Body of pancreas (tissue), 4 donors: ENCODE measurements at regions not wholly inside any gene's neighbourhood (a gene's known extent, or its start where the extent isn't known, plus 50 kb on each side); places are given as distances from the start of the nearest gene placed in this dataset.

Source experiments
- ATAC-seq: fragments of 150-250 bp; one replicate; pipeline ENCODE4 v1.9.1; 2016
- DNase-seq, 4 donors: peaks; one replicate each; pipeline ENCODE4 v3.0.0-alpha.2; 2019
- H3K27ac ChIP-seq, 4 donors: fragments of 200-600 bp; sonication (generic); 1 replicate in 3 of 4; 2 replicates in 1 of 4; pipeline versions ENCODE4 v1.5.1 to v1.6.1; 2016 to 2019; ENCODE audit warnings: mild to moderate bottlenecking in 1 of 4, mixed read lengths in 1 of 4, moderate library complexity in 1 of 4
- H3K27me3 ChIP-seq, 2 donors: fragments of 200-600 bp; sonication (generic); one replicate each; pipeline ENCODE4 v1.6.0; 2016; ENCODE audit warnings: mild to moderate bottlenecking in 1 of 2
- H3K36me3 ChIP-seq, 2 donors: fragments of 200-600 bp; sonication (generic); replicated peaks in 1 of 2; 2 replicates each; pipeline ENCODE4 v1.5.1; 2016; ENCODE audit warnings: low read depth in 2 of 2; ENCODE audit not compliant: insufficient read depth in 1 of 2
- H3K4me1 ChIP-seq: fragments of 200-600 bp; sonication (generic); one replicate; pipeline ENCODE4 v1.6.0; 2016
- H3K4me3 ChIP-seq, 2 donors: fragments of 200-600 bp; sonication (generic); 1 replicate in 1 of 2; 2 replicates in 1 of 2; pipeline ENCODE4 v1.5.1; 2016 to 2019
- H3K9me3 ChIP-seq, 3 donors: fragments of 200-600 bp; sonication (generic); 1 replicate in 2 of 3; 2 replicates in 1 of 3; pipeline ENCODE4 v1.5.1; 2016
- POLR2A ChIP-seq, 3 donors: fragments of 450-650 bp; IDR thresholded peaks; one replicate each; pipeline ENCODE4 v1.6.1; 2016; ENCODE audit warnings: antibody characterized with exemption in 3 of 3, mild to moderate bottlenecking in 2 of 3
- WGBS, 2 donors: methylation state at CpG; one replicate each; pipeline ENCODE4 v1.1.5; 2017; 5-methylcytosine and 5-hydroxymethylcytosine counted together
- intact Hi-C: fragments of 100-400 bp; cut with DNase I; formaldehyde crosslinking; loops from one replicate; pipeline ENCODE4 v1.15.1; 2023
- TF ChIP-seq, protein P1 (sequence below), 7 experiments: fragments of 450-650 bp in 4 of 7; fragments of 200-600 bp in 3 of 7; sonication (generic) in 3 of 7; IDR thresholded peaks; one replicate each; pipeline ENCODE4 v1.5.1; 2016 to 2019; ENCODE audit warnings: antibody characterized with exemption in 7 of 7

- no peaks in the 10 kb centered on the region for H3K36me3 ChIP-seq
- TF ChIP-seq, protein P1, sequence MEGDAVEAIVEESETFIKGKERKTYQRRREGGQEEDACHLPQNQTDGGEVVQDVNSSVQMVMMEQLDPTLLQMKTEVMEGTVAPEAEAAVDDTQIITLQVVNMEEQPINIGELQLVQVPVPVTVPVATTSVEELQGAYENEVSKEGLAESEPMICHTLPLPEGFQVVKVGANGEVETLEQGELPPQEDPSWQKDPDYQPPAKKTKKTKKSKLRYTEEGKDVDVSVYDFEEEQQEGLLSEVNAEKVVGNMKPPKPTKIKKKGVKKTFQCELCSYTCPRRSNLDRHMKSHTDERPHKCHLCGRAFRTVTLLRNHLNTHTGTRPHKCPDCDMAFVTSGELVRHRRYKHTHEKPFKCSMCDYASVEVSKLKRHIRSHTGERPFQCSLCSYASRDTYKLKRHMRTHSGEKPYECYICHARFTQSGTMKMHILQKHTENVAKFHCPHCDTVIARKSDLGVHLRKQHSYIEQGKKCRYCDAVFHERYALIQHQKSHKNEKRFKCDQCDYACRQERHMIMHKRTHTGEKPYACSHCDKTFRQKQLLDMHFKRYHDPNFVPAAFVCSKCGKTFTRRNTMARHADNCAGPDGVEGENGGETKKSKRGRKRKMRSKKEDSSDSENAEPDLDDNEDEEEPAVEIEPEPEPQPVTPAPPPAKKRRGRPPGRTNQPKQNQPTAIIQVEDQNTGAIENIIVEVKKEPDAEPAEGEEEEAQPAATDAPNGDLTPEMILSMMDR (IDR thresholded peaks at IDR 0.05), result no peak
- no peak for TF ChIP-seq POLR2A (IDR thresholded peaks at IDR 0.05)
- ATAC-seq (no peak), DNase-seq (no peak)
- intact Hi-C loops, result no loop called here
- no peaks in the 10 kb centered on the region for H3K9me3 ChIP-seq
- H3K4me3 ChIP-seq, result no peak overlapping the region
- WGBS, 2 donors, result 40 to 46% methylated on average over 4 of the region's 4 CpGs
- H3K27ac ChIP-seq, result no peak overlapping the region
- H3K4me1 ChIP-seq, result no peaks in the 10 kb centered on the region
- no peaks in the 10 kb centered on the region for H3K27me3 ChIP-seq
Measured at GRCh38 chr7:85457911-85458310, 271.1 kb upstream of the SEMA3D start.

DNA sequence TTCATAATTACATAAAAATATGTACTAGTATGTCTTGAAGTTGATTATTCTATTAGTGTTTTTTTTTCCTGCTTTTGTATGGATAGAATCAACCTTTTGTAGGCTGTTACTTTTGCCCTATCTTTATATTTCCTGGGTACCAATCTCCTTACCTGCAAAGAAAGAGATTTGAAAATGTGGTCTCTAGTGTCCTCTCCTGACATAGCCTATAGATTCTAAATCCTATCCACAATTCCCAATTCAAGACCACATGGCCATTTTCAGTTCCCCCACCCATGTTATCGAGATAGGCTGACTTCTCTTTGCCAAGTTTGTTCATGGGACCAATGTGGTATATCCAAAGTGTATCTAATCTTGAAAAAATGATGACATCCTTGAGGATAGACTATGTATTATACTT is 269.4 kb upstream of the SEMA3D start:
- DNase-seq (no peak), ATAC-seq (no peak)
- intact Hi-C loops, result no loop called here
- H3K4me3 ChIP-seq, result no peak overlapping the region
- H3K27ac ChIP-seq, result no peak overlapping the region
- no peaks in the 10 kb centered on the region for H3K36me3 ChIP-seq
- TF ChIP-seq, protein P1 (IDR thresholded peaks at IDR 0.05), result no peak
- TF ChIP-seq POLR2A (IDR thresholded peaks at IDR 0.05), result no peak
- WGBS, 2 donors, result 61 to 66% methylated on average over 1 of the region's 1 CpG
- H3K27me3 ChIP-seq, result no peaks in the 10 kb centered on the region
- H3K9me3 ChIP-seq, result no peaks in the 10 kb centered on the region
- no peaks in the 10 kb centered on the region for H3K4me1 ChIP-seq

GRCh38 chr7:85454904-85455303 is 268.0 kb upstream of the SEMA3D start:
- TF ChIP-seq, protein P1 (IDR thresholded peaks at IDR 0.05), result no peak

DNA sequence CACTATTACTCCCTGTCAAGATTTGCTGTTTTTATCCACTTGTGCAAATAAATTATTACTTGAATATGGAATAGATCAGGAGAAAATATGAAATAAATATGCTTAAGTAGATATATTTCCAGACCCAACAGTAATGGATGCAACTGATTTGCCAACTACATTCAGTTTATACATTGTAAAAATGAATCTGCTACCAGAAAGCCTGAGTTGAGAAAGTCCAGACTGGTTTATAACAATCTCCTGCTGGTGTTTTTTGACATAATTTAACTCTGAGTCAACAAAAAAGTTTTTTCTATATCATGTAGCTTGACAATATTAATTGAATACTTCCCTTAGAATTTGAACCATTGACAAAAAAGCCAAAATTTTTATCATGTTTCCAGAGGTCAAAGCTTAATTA is 265.8 kb upstream of the SEMA3D start:
- H3K9me3 ChIP-seq, result no peaks in the 10 kb centered on the region
- TF ChIP-seq POLR2A (IDR thresholded peaks at IDR 0.05), result no peak
- TF ChIP-seq, protein P1 (IDR thresholded peaks at IDR 0.05), result no peak
- H3K27ac ChIP-seq, result no peak overlapping the region
- intact Hi-C loops, result no loop called here
- ATAC-seq, result no peak
- no peaks in the 10 kb centered on the region for H3K36me3 ChIP-seq
- no peak for DNase-seq
- H3K27me3 ChIP-seq, result no peaks in the 10 kb centered on the region
- H3K4me1 ChIP-seq, result no peaks in the 10 kb centered on the region
- no peak overlapping the region for H3K4me3 ChIP-seq

More at GRCh38 chr7:85454904-85455303, 268.0 kb upstream of the SEMA3D start:
- intact Hi-C loops, result no loop called here
- no peaks in the 10 kb centered on the region for H3K27me3 ChIP-seq
- H3K9me3 ChIP-seq, result no peaks in the 10 kb centered on the region
- no peaks in the 10 kb centered on the region for H3K4me1 ChIP-seq
- no peak for ATAC-seq
- H3K4me3 ChIP-seq, result no peak overlapping the region
- no peak for DNase-seq
- H3K36me3 ChIP-seq, result no peaks in the 10 kb centered on the region
- H3K27ac ChIP-seq, result no peak overlapping the region

GRCh38 chr7:85449478-85449877 is 262.6 kb upstream of the SEMA3D start:
- Histone ChIP-seq H3K27ac (no peak overlapping the region), H3K4me3 (no peak overlapping the region), H3K36me3 (no peaks in the 10 kb centered on the region), H3K4me1 (no peaks in the 10 kb centered on the region), H3K27me3 (no peaks in the 10 kb centered on the region), H3K9me3 (no peaks in the 10 kb centered on the region)
- no peak for TF ChIP-seq POLR2A (IDR thresholded peaks at IDR 0.05)
- TF ChIP-seq, protein P1 (IDR thresholded peaks at IDR 0.05), result no peak
- intact Hi-C loops, result no loop called here
- DNase-seq (no peak), ATAC-seq (no peak)
- WGBS, 2 donors, result 67 to 80% methylated on average over 3 of the region's 3 CpGs
